ENCODE measurements at regions not wholly inside any gene's neighbourhood (a gene's known extent, or its start where the extent isn't known, plus 50 kb on each side); places are given as distances from the start of the nearest gene placed in this dataset.

DNA sequence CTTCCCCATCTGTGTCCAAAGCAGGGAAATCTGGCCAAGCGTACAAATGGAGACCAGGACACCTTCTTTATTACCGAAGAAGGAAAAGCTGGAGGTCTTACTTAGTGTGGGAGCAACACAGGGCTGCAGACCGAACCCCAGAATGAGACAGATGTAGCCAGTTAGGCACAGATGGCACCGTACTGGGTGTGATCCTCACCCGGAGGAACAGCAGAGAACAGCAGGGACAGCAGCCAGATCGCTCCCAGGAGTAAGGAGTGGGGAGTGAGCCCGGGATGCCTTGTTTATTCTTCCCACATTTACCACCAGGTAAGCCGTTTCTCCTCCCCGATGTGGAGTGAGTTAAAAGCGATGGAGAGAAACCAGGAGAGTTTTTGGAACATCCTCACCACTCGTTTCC, 150.7 kb upstream of the SPRED2 start:
- no peak for TF ChIP-seq MAZ (IDR thresholded peaks at IDR 0.05; ENCODE audit: borderline replicate concordance, low read depth, low read length)
- TF ChIP-seq, protein P1, sequence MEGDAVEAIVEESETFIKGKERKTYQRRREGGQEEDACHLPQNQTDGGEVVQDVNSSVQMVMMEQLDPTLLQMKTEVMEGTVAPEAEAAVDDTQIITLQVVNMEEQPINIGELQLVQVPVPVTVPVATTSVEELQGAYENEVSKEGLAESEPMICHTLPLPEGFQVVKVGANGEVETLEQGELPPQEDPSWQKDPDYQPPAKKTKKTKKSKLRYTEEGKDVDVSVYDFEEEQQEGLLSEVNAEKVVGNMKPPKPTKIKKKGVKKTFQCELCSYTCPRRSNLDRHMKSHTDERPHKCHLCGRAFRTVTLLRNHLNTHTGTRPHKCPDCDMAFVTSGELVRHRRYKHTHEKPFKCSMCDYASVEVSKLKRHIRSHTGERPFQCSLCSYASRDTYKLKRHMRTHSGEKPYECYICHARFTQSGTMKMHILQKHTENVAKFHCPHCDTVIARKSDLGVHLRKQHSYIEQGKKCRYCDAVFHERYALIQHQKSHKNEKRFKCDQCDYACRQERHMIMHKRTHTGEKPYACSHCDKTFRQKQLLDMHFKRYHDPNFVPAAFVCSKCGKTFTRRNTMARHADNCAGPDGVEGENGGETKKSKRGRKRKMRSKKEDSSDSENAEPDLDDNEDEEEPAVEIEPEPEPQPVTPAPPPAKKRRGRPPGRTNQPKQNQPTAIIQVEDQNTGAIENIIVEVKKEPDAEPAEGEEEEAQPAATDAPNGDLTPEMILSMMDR (conservative IDR thresholded peaks at IDR 0.05; ENCODE audit: low read depth, low read length), result no peak
- no peak for TF ChIP-seq FOS (IDR thresholded peaks at IDR 0.05; ENCODE audit: low read depth, low read length)
- no peak for TF ChIP-seq CEBPB (IDR thresholded peaks at IDR 0.05; ENCODE audit: low read depth, low read length)

Measured in IMR-90 (cell line).